GM23338 (cell line): ENCODE measurements at regions not wholly inside any gene's neighbourhood (a gene's known extent, or its start where the extent isn't known, plus 50 kb on each side); places are given as distances from the start of the nearest gene placed in this dataset.

Experiments
- ATAC-seq: fragments of 200-7000 bp; cut with Tn5 transposase; 3 replicates; pipeline ENCODE4 v1.9.1; 2020
- DNase-seq: peaks from one replicate; pipeline ENCODE4 v3.0.0-alpha.2; 2015; ENCODE audit warnings: low spot score
- H2AFZ ChIP-seq: fragments of 200-600 bp; sonication (generic); 2 replicates; pipeline ENCODE4 v1.8.0; 2016; ENCODE audit warnings: antibody characterized with exemption, mild to moderate bottlenecking, moderate library complexity
- H3F3A ChIP-seq: fragments of 200-600 bp; sonication (generic); replicated peaks from 2 replicates; pipeline ENCODE4 v1.8.0; 2017; ENCODE audit warnings: antibody characterized with exemption, mixed run types, low read depth
- H3K27ac ChIP-seq: fragments of 200-600 bp; sonication (generic); 2 replicates; pipeline ENCODE4 v1.6.1; 2016; ENCODE audit warnings: low read depth
- H3K27me3 ChIP-seq: fragments of 200-600 bp; sonication (generic); 2 replicates; pipeline ENCODE4 v1.8.0; 2016; ENCODE audit warnings: mild to moderate bottlenecking, mixed run types, moderate library complexity; ENCODE audit not compliant: insufficient read depth
- H3K36me3 ChIP-seq: fragments of 200-600 bp; sonication (generic); 2 replicates; pipeline ENCODE4 v1.8.0; 2016; ENCODE audit warnings: mild to moderate bottlenecking; ENCODE audit not compliant: insufficient read depth
- H3K4me1 ChIP-seq: fragments of 200-600 bp; sonication (generic); 2 replicates; pipeline ENCODE4 v1.8.0; 2016; ENCODE audit warnings: mild to moderate bottlenecking, moderate library complexity; ENCODE audit not compliant: insufficient read depth
- H3K4me2 ChIP-seq: fragments of 200-600 bp; sonication (generic); 2 replicates; pipeline ENCODE4 v1.7.1; 2017; ENCODE audit warnings: mixed run types
- H3K4me3 ChIP-seq: fragments of 200-600 bp; sonication (generic); 2 replicates; pipeline ENCODE4 v1.6.1; 2016; ENCODE audit warnings: mixed run types
- H3K79me2 ChIP-seq: fragments of 200-600 bp; sonication (generic); replicated peaks from 2 replicates; pipeline ENCODE4 v1.8.0; 2017; ENCODE audit warnings: mild to moderate bottlenecking; ENCODE audit not compliant: insufficient read depth
- H3K9me2 ChIP-seq: fragments of 200-600 bp; sonication (generic); 2 replicates; pipeline ENCODE4 v1.8.0; 2017; ENCODE audit not compliant: insufficient read depth
- H4K20me1 ChIP-seq: fragments of 200-600 bp; sonication (generic); replicated peaks from 2 replicates; pipeline ENCODE4 v1.8.0; 2017; ENCODE audit warnings: mild to moderate bottlenecking; ENCODE audit not compliant: insufficient read depth
- H3K27ac Mint-ChIP-seq: 2 replicates; pipeline ENCODE4 v1.8.0; 2020; ENCODE audit warnings: inconsistent platforms, mild to moderate bottlenecking, moderate library complexity, mixed read lengths
- H3K27me3 Mint-ChIP-seq: 3 replicates; pipeline ENCODE4 v1.8.0; 2022; ENCODE audit warnings: low read depth, mild to moderate bottlenecking, moderate library complexity, mixed read lengths, inconsistent platforms; ENCODE audit not compliant: insufficient read depth, poor library complexity
- H3K36me3 Mint-ChIP-seq: 3 replicates; pipeline ENCODE4 v1.8.0; 2021; ENCODE audit warnings: low read depth, mild to moderate bottlenecking, inconsistent platforms, moderate library complexity, mixed read lengths
- H3K4me1 Mint-ChIP-seq: 3 replicates; pipeline ENCODE4 v1.8.0; 2020; ENCODE audit warnings: mild to moderate bottlenecking, inconsistent platforms, mixed read lengths
- H3K4me3 Mint-ChIP-seq: 3 replicates; pipeline ENCODE4 v1.8.0; 2021; ENCODE audit warnings: moderate library complexity, mild to moderate bottlenecking, inconsistent platforms, mixed read lengths
- H3K9me3 Mint-ChIP-seq: 3 replicates; pipeline ENCODE4 v1.8.0; 2020; ENCODE audit warnings: moderate library complexity, mild to moderate bottlenecking, inconsistent platforms, mixed read lengths
- CREB1 ChIP-seq: fragments of 250-450 bp; sonication (Bioruptor Pico); IDR thresholded peaks from 2 replicates; pipeline ENCODE4 v1.5.0; 2020; ENCODE audit warnings: low read depth, mild to moderate bottlenecking, moderate library complexity
- CTCF ChIP-seq, 2 experiments: fragments of 200-600 bp in 1 of 2; sonication (generic) in 1 of 2; conservative IDR thresholded peaks; 2 replicates each; pipeline versions ENCODE4 v1.5.1 to v1.6.1; 2016 to 2017; ENCODE audit warnings: antibody characterized with exemption in 2 of 2, low read depth in 2 of 2, mild to moderate bottlenecking in 2 of 2, moderate library complexity in 1 of 2
- EZH2 ChIP-seq: fragments of 200-600 bp; sonication (generic); IDR thresholded peaks from one replicate; pipeline ENCODE4 v1.8.0; 2017; ENCODE audit warnings: antibody characterized with exemption, mild to moderate bottlenecking, low read depth; ENCODE audit not compliant: unreplicated experiment
- EZH2phosphoT487 ChIP-seq: fragments of 200-600 bp; sonication (generic); IDR thresholded peaks from one replicate; pipeline ENCODE4 v1.8.1; 2018; ENCODE audit warnings: antibody characterized with exemption; ENCODE audit not compliant: unreplicated experiment
- JUNB ChIP-seq: IDR thresholded peaks from one replicate; pipeline ENCODE4 v1.6.1; 2016; ENCODE audit warnings: antibody characterized with exemption; ENCODE audit not compliant: unreplicated experiment
- NANOG ChIP-seq: IDR thresholded peaks from 2 replicates; pipeline ENCODE4 v1.6.1; 2016; ENCODE audit warnings: antibody characterized with exemption, borderline replicate concordance
- POLR2AphosphoS5 ChIP-seq: IDR thresholded peaks from 2 replicates; pipeline ENCODE4 v1.6.1; 2016; ENCODE audit warnings: antibody characterized with exemption, low read depth
- STAT1 ChIP-seq: IDR thresholded peaks from one replicate; pipeline ENCODE4 v1.6.1; 2016; ENCODE audit warnings: antibody characterized with exemption; ENCODE audit not compliant: unreplicated experiment
- ZNF114 ChIP-seq: fragments of 250-450 bp; sonication (Bioruptor Pico); IDR thresholded peaks from 2 replicates; pipeline ENCODE4 v1.5.0; 2020; ENCODE audit warnings: mild to moderate bottlenecking, moderate library complexity
- ZNF331 ChIP-seq: fragments of 250-450 bp; sonication (Bioruptor Pico); IDR thresholded peaks from 2 replicates; pipeline ENCODE4 v1.5.0; 2020; ENCODE audit warnings: low read depth, mild to moderate bottlenecking, moderate library complexity
- TF ChIP-seq, protein P1 (sequence below): IDR thresholded peaks from one replicate; pipeline ENCODE4 v1.6.1; 2018; ENCODE audit warnings: antibody characterized with exemption; ENCODE audit not compliant: unreplicated experiment
- TF ChIP-seq, protein P2 (sequence below): IDR thresholded peaks from 2 replicates; pipeline ENCODE4 v1.6.1; 2016; ENCODE audit warnings: antibody characterized with exemption

GRCh38 chr12:91397866-91398532 is 215.4 kb upstream of the DCN start:
- H3K36me3 ChIP-seq = no peaks in the 10 kb centered on the region
- H3K4me3 ChIP-seq = no peak overlapping the region
- Mint-ChIP-seq H3K27me3 (no peaks in the 10 kb centered on the region), H3K36me3 (peaks cover 19% of the 10 kb centered on the region), H3K27ac (no peak overlapping the region), H3K4me3 (no peak overlapping the region), H3K9me3 (peaks cover 21% of the 10 kb centered on the region), H3K4me1 (no peaks in the 10 kb centered on the region; the same call in 2 of the 3 replicates)
- H3K4me2 ChIP-seq = no peak overlapping the region
- no peak for TF ChIP-seq JUNB
- no peak for TF ChIP-seq NANOG
- peak overlapping the region; percentile 74; the same call in 1 of the 2 replicates for H2AFZ ChIP-seq
- ATAC-seq (no peak), DNase-seq (no peak)
- no peaks in the 10 kb centered on the region for H3F3A ChIP-seq
- H3K27me3 ChIP-seq = no peaks in the 10 kb centered on the region
- H3K79me2 ChIP-seq = no peaks in the 10 kb centered on the region
- H3K27ac ChIP-seq = no peak overlapping the region
- H3K4me1 ChIP-seq = no peaks in the 10 kb centered on the region
- H3K9me2 ChIP-seq = peaks cover 15% of the 10 kb centered on the region
- no peaks in the 10 kb centered on the region for H4K20me1 ChIP-seq

GRCh38 chr12:91396293-91396692 is 213.7 kb upstream of the DCN start:
- Mint-ChIP-seq H3K27me3 (no peaks in the 10 kb centered on the region), H3K27ac (no peak overlapping the region)
- H3K4me1 ChIP-seq = no peaks in the 10 kb centered on the region
- TF ChIP-seq CTCF (conservative IDR thresholded peaks at IDR 0.05; ENCODE audit: low read depth in 2 of 2) (no peak), JUNB (no peak), EZH2phosphoT487 (no peak), CREB1 (CRISPR knock-in tag) (no peak), NANOG (no peak), ZNF114 (CRISPR knock-in tag) (no peak), ZNF331 (CRISPR knock-in tag) (no peak), POLR2AphosphoS5 (no peak), STAT1 (no peak), EZH2 (no peak)
- TF ChIP-seq, protein P1, sequence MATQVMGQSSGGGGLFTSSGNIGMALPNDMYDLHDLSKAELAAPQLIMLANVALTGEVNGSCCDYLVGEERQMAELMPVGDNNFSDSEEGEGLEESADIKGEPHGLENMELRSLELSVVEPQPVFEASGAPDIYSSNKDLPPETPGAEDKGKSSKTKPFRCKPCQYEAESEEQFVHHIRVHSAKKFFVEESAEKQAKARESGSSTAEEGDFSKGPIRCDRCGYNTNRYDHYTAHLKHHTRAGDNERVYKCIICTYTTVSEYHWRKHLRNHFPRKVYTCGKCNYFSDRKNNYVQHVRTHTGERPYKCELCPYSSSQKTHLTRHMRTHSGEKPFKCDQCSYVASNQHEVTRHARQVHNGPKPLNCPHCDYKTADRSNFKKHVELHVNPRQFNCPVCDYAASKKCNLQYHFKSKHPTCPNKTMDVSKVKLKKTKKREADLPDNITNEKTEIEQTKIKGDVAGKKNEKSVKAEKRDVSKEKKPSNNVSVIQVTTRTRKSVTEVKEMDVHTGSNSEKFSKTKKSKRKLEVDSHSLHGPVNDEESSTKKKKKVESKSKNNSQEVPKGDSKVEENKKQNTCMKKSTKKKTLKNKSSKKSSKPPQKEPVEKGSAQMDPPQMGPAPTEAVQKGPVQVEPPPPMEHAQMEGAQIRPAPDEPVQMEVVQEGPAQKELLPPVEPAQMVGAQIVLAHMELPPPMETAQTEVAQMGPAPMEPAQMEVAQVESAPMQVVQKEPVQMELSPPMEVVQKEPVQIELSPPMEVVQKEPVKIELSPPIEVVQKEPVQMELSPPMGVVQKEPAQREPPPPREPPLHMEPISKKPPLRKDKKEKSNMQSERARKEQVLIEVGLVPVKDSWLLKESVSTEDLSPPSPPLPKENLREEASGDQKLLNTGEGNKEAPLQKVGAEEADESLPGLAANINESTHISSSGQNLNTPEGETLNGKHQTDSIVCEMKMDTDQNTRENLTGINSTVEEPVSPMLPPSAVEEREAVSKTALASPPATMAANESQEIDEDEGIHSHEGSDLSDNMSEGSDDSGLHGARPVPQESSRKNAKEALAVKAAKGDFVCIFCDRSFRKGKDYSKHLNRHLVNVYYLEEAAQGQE = no peak
- TF ChIP-seq, protein P2, sequence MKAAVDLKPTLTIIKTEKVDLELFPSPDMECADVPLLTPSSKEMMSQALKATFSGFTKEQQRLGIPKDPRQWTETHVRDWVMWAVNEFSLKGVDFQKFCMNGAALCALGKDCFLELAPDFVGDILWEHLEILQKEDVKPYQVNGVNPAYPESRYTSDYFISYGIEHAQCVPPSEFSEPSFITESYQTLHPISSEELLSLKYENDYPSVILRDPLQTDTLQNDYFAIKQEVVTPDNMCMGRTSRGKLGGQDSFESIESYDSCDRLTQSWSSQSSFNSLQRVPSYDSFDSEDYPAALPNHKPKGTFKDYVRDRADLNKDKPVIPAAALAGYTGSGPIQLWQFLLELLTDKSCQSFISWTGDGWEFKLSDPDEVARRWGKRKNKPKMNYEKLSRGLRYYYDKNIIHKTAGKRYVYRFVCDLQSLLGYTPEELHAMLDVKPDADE = no peak

More at GRCh38 chr12:91396293-91396692, 213.7 kb upstream of the DCN start:
- peaks cover 19% of the 10 kb centered on the region for H3K36me3 Mint-ChIP-seq
- H3K79me2 ChIP-seq = no peaks in the 10 kb centered on the region
- DNase-seq = no peak
- ATAC-seq = no peak
- no peak overlapping the region for H2AFZ ChIP-seq
- no peaks in the 10 kb centered on the region for H3K36me3 ChIP-seq
- H3K9me3 Mint-ChIP-seq = peaks cover 21% of the 10 kb centered on the region
- no peaks in the 10 kb centered on the region for H4K20me1 ChIP-seq
- no peak overlapping the region for H3K27ac ChIP-seq
- H3K4me2 ChIP-seq = no peak overlapping the region
- no peaks in the 10 kb centered on the region; the same call in 2 of the 3 replicates for H3K4me1 Mint-ChIP-seq
- no peak overlapping the region for H3K4me3 Mint-ChIP-seq
- no peaks in the 10 kb centered on the region for H3K27me3 ChIP-seq
- H3K9me2 ChIP-seq = peaks cover 19% of the 10 kb centered on the region
- no peaks in the 10 kb centered on the region for H3F3A ChIP-seq
- no peak overlapping the region for H3K4me3 ChIP-seq
